HG03196 (cell line): ENCODE measurements at regions not wholly inside any gene's neighbourhood (a gene's known extent, or its start where the extent isn't known, plus 50 kb on each side); places are given as distances from the start of the nearest gene placed in this dataset.
"Not testable (repeated sequence)": the region's sequence is repeated elsewhere in the genome, so short reads cannot be mapped to it uniquely, and the experiment has no call there.

Experiments used
- ATAC-seq: cut with Tn5 transposase; IDR thresholded peaks from one replicate; pipeline ENCODE4 v1.9.1; 2021; ENCODE audit not compliant: unreplicated experiment

GRCh38 chr15:83335542-83335941 lies 51.1 kb upstream of the BNC1 start:
- ATAC-seq, result not testable (repeated sequence)

DNA sequence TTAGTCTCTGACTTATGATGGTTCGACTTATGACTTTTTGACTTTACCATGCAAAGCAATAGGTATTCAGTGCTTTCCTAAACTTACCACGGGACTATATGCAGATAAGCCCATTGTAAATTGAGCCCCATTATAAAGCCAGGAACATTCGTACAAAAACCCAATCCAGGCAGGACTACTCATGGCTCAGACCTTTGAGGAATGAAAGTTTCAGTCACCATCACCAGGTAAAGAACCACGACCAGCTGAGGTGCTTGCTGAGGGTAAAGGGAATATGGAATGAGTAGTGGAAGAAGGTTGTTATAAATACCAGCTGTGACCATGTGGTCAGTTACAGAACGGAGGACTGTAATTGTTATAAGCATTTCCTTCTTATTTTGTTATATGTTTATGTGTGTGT lies 54.9 kb upstream of the BNC1 start:
- no peak for ATAC-seq

DNA sequence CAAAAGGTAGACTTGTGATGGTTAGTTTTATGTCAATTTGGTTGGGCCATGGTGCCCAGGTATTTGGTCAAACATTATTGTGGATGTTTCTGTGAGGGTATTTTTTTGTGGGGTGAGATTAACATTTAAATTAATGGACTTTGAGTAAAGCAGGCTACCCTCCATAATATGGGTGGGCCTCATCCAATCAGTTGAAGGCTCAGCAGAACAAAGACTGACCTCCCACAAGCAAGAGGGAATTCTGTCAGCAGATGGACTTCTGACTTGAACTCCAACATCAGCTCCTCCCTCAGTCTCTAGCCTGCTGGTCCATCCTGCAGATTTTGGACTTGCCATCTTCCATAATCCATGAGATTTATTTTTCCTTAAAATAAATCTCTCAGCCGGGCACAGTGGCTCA lies 55.6 kb upstream of the BNC1 start:
- no peak for ATAC-seq

GRCh38 chr15:83346342-83346741 lies 61.9 kb upstream of the BNC1 start:
- no peak for ATAC-seq

DNA sequence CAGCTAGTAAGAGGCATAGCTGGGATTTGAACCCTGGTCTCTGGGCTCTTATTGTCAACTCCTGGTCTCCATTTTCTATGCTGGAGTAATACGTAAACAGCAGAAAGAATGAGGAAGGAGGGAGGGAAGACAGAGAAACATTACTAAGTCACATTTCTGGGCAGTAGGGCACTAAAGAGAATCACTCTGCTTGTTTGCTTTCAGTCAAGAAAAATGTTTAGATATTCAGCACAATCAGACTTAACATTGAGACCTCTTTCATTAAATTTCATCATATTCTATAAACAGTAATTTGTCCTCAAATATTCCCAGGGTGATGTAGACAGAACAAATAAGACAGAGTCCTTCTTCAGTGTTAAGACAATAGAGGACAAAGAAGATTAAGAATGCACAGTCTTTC lies 67.7 kb upstream of the BNC1 start:
- no peak for ATAC-seq

DNA sequence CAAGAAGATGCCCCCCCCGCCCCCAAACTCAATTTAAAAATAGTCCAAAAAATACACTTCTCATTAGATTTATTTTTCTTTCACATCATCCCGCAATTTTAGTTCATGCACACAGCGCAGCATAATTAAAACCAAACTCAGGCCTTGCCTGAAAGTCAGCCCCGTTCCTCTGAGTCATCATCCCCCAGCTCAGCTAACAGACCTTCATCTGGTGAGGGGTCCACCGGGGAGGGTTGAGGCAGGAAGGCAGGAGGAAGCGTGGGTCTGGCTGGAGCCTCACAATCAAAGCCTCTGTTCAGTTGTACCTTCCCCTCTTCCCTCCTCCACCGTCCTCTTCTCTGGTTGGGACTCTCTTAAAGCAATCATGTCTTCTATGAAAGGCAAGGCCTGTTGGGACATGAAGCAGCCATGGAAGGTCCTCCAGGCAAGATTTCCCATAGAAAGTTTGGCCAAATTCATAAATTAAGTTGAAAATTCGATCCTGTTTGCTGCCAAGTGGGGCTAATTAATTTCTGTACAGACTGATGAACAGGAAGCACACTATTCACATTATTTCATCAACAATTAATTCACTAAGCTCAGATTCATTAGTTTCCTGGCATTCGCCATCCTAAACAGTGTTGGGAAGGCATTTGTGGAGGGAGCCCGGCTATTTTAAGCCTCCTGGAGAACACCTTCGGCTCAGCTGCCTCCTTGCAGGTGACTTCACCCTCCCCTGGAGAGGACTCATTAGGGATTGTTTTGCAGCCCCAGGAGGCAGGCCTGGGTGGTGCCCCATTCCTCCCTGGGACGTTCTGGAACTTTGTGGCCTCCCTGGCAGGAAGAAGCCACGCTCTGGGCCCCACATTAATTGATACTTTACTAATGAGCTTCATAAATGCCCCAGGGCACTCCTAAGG lies 72.3 kb upstream of the BNC1 start:
- ATAC-seq, result no peak

DNA sequence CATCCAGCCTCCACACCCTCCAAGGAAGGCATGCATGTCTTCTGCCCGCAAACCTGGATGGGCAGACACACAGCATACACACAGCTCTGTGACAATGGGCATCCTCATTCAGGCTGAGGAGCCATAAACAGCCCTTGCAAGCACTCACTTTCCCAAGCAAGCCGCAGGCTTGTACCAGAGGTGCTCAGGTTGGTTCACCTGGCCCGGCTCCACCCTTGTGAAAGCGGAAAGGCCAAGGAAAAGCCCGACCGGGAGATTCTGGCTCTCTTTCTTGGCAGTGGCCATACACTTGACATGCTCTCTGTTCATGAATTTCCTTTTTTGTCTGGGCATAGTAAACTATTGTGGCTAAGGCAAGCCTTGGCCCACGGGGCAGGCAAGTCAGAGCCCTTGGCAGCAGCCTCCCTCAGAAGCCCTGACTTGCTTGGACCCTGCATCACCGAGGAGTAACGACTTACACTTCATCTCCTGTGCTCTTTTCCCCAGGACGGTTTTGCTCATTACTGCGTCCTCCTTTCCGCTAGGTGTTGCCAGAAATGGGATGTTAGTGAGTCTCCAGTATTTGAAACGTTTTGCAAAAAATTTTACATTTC lies 74.6 kb upstream of the BNC1 start:
- no peak for ATAC-seq

DNA sequence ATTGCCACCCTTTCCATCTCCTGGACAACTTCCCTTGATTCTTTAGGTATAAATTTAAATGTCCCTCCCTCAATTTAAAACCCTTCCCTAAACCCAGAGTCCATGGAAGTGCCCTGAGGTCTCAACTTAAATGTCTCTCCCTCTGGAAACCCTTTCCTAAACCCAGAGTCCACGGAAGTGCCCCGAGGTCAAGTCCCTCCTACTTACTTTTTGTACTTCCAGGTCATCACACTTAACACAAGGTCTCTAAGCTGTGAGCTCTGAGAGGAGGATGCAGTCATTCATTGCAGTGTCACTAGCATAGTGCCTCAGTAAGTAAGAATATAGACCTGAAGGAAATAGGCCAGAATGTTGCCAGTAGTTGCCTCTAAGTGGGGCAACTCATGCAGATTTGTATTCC lies 78.2 kb upstream of the BNC1 start:
- no peak for ATAC-seq

GRCh38 chr15:83364501-83364900 lies 80.0 kb upstream of the BNC1 start:
- ATAC-seq, result no peak

DNA sequence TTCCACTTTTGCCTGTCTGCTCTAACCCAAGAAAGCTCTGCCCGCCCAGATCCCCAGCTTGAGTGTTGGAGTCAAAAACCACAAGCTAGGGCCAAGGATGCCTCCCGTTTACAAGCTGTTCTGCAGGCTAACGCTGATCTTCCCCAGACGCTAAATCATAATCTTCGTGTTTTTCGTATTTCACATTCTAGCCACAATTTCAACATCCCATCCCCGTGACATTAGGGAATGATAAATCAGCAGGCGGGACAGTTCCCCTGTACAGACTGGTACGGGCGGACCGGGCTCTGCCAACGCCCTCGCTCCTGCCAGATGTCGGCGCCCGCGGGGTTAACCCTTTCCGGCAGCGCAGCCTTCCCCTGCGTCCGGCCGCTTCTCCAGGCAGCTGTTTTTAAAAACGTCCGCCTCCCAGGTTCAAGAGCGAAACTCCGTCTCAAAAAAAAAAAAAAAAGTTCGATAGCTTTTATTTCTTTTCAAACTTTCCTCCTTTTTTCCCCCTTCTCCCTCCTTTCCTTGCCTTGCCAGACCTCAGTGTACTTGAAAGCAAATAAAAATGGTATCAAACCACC lies 81.0 kb upstream of the BNC1 start:
- no peak for ATAC-seq

DNA sequence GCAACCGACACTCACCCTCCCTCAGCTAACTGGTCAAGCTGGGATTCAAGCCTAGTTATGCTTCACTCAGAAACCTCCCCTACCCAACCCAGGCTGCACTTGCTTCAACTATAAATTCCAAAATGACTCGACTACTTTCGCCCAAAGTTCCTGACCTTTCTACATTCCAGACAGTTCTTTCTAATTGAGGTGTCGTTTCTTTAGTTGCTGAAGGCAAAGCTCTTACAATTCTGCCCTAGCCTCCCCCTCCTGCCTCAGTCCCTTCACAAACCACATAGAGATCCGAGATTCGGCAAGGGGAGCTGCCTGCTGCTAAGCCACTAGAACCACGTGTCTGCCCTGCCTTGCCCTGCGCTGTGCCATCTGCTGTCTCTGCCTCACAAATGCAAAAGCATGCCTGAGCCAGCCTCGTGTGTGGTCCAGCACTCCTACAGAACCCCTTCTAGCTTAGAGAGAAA lies 74.7 kb upstream of the SH3GL3 start:
- ATAC-seq, result no peak

DNA sequence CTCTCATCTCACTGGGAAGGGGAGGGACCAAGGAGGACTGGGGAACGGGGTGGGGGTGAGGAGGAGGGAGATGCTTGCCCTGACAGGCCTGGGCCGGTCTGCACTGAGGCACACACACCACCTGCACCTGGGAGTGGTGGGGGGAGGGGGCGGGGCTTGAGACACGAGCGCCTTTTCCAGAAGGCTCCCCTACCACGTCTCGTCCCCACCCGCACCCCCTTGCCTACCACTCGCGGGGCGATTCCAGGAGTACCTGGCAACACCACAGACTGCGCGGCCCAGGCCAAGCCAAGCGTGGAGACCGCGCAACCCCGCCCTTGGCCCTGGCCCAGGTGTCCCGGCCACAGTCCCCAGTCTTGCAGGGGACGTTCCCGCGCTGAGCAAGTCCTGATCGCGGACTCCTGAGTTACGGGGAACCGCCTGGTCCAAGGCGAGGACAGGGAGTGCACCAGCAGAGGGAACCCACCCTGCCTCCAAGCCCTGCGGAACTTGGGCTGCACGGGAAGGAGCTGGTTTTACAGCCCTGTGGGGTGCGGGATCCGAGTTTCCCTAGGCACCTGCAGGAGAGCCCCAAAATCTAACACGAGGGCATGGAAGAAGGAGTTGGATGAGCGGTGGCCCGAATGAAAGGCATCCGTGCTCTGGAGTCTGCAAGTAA lies 68.1 kb upstream of the SH3GL3 start:
- ATAC-seq, result no peak

- no peak for ATAC-seq
These were observed 67.6 kb upstream of the SH3GL3 start for GRCh38 chr15:83379579-83379959.

DNA sequence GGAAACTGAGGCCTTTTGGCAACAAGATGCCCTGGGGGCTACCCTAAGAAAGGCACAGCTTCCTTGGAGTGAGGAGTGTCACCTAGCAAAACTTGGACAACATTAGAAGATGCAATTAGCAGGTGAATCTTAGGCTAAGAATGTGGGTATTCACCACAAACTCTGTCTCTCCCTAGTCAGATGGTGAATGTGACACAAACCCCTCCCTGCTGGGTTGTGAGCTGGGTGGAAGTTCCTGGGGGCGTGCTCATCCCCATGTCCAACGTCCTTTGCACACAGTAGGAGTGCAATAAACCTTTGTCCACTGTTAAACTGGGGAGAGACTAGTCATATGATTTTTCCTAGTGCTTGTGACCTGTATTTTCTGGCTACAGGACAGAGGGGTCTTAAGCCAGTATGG lies 67.1 kb upstream of the SH3GL3 start:
- ATAC-seq, result no peak

DNA sequence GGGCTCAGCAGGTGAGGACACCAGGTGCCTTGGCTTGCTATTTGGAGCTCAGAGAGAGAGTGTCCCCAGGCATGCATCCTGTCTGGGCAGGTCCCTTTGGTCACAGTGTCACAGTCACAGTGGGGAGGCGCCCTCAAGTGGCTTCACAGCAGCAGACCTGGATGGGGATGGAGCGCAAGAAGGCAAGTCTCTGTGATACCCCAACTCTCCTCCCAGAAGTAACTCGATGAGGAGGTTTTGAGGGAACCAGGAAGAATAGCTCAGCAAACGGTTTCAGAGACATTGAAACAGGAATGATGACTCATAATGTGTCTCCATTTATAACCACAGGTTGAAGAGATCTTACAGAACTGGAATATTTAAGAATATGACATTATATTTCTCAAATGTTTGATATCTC lies 66.5 kb upstream of the SH3GL3 start:
- ATAC-seq, result peak; percentile 84

DNA sequence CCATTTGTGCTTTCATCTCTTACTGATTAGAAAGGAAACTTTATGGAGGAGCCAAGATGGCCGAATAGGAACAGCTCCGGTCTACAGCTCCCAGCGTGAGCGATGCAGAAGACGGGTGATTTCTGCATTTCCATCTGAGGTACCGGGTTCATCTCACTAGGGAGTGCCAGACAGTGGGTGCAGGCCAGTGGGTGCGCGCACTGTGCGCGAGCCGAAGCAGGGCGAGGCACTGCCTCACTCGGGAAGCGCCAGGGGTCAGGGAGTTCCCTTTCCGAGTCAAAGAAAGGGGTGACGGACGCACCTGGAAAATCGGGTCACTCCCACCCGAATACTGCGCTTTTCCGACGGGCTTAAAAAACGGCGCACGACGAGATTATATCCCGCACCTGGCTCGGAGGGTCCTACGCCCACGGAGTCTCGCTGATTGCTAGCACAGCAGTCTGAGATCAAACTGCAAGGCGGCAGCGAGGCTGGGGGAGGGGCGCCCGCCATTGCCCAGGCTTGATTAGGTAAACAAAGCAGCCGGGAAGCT lies 63.5 kb upstream of the SH3GL3 start:
- ATAC-seq, result not testable (repeated sequence)

- ATAC-seq, result no peak
These were observed 51.0 kb upstream of the SH3GL3 start for GRCh38 chr15:83396101-83396500.
